ENCODE measurements at regions not wholly inside any gene's neighbourhood (a gene's known extent, or its start where the extent isn't known, plus 50 kb on each side); places are given as distances from the start of the nearest gene placed in this dataset.

- Histone ChIP-seq H3K36me3 (no peaks in the 10 kb centered on the region), H3K27me3 (no peaks in the 10 kb centered on the region), H3K9me3 (no peaks in the 10 kb centered on the region), H3K4me3 (no peak overlapping the region), H3K27ac (no peak overlapping the region), H3K4me1 (no peaks in the 10 kb centered on the region)
- TF ChIP-seq, protein P1, sequence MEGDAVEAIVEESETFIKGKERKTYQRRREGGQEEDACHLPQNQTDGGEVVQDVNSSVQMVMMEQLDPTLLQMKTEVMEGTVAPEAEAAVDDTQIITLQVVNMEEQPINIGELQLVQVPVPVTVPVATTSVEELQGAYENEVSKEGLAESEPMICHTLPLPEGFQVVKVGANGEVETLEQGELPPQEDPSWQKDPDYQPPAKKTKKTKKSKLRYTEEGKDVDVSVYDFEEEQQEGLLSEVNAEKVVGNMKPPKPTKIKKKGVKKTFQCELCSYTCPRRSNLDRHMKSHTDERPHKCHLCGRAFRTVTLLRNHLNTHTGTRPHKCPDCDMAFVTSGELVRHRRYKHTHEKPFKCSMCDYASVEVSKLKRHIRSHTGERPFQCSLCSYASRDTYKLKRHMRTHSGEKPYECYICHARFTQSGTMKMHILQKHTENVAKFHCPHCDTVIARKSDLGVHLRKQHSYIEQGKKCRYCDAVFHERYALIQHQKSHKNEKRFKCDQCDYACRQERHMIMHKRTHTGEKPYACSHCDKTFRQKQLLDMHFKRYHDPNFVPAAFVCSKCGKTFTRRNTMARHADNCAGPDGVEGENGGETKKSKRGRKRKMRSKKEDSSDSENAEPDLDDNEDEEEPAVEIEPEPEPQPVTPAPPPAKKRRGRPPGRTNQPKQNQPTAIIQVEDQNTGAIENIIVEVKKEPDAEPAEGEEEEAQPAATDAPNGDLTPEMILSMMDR (IDR thresholded peaks at IDR 0.05) = no peak
- TF ChIP-seq POLR2A (IDR thresholded peaks at IDR 0.05) (no peak), EP300 (IDR thresholded peaks at IDR 0.05) (no peak), POLR2AphosphoS5 (IDR thresholded peaks at IDR 0.05) (no peak)
- 83 to 100% methylated on average over 2 of the region's 2 CpGs for WGBS, 2 donors (ENCODE audit: low coverage in 1 of 2)
- no peak for ATAC-seq
These were observed 1307.4 kb upstream of the ACVR2A start for GRCh38 chr2:146537477-146537876.

GRCh38 chr2:146532509-146533147 is 1312.2 kb upstream of the ACVR2A start:
- 65 to 69% methylated on average over 3 of the region's 3 CpGs for WGBS, 2 donors (ENCODE audit: low coverage in 1 of 2)
- ATAC-seq = no peak
- Histone ChIP-seq H3K27me3 (no peaks in the 10 kb centered on the region), H3K36me3 (no peaks in the 10 kb centered on the region), H3K27ac (no peak overlapping the region), H3K4me3 (no peak overlapping the region), H3K9me3 (no peaks in the 10 kb centered on the region), H3K4me1 (no peaks in the 10 kb centered on the region)
- TF ChIP-seq EP300 (IDR thresholded peaks at IDR 0.05) (no peak), POLR2A (IDR thresholded peaks at IDR 0.05) (no peak), POLR2AphosphoS5 (IDR thresholded peaks at IDR 0.05) (no peak)
- TF ChIP-seq, protein P1 (IDR thresholded peaks at IDR 0.05) = no peak

DNA sequence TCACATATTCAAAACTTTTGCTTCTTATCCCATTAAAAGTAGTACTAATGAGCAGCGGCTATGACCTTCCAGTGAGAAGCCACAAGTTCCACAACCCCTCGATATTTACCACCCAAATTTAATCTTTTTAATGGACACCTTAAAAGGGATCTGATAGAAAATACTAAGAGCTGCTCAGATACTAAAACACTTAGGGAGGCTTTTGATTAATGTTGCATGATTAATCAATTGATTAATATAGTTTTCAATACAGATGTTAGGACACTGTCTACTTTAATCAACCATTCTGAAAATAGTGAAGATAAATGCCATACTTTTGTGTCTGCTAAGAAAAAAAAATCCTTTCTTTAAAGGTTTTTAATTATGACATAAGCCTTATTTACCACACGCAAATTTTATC is 1312.8 kb upstream of the ACVR2A start:
- no peak overlapping the region for H3K27ac ChIP-seq
- WGBS, 2 donors (ENCODE audit: low coverage in 1 of 2) = 79 to 100% methylated on average over 3 of the region's 3 CpGs

GRCh38 chr2:146530886-146531285 is 1313.9 kb upstream of the ACVR2A start:
- no peak for ATAC-seq
- H3K36me3 ChIP-seq = no peaks in the 10 kb centered on the region
- H3K27me3 ChIP-seq = no peaks in the 10 kb centered on the region
- no peak overlapping the region for H3K4me3 ChIP-seq
- no peaks in the 10 kb centered on the region for H3K9me3 ChIP-seq
- TF ChIP-seq, protein P1 (IDR thresholded peaks at IDR 0.05) = no peak
- TF ChIP-seq EP300 (IDR thresholded peaks at IDR 0.05) = no peak
- TF ChIP-seq POLR2A (IDR thresholded peaks at IDR 0.05) = no peak
- no peak for TF ChIP-seq POLR2AphosphoS5 (IDR thresholded peaks at IDR 0.05)
- H3K27ac ChIP-seq = no peak overlapping the region
- no peaks in the 10 kb centered on the region for H3K4me1 ChIP-seq

More for the DNA sequence above, 1312.8 kb upstream of the ACVR2A start:
- H3K4me3 ChIP-seq = no peak overlapping the region
- H3K27me3 ChIP-seq = no peaks in the 10 kb centered on the region
- TF ChIP-seq, protein P1 (IDR thresholded peaks at IDR 0.05) = no peak
- TF ChIP-seq POLR2A (IDR thresholded peaks at IDR 0.05) = no peak
- no peak for TF ChIP-seq POLR2AphosphoS5 (IDR thresholded peaks at IDR 0.05)
- TF ChIP-seq EP300 (IDR thresholded peaks at IDR 0.05) = no peak
- H3K36me3 ChIP-seq = no peaks in the 10 kb centered on the region
- H3K4me1 ChIP-seq = no peaks in the 10 kb centered on the region
- ATAC-seq = no peak
- H3K9me3 ChIP-seq = no peaks in the 10 kb centered on the region

- Histone ChIP-seq H3K27ac (no peak overlapping the region), H3K4me1 (no peaks in the 10 kb centered on the region), H3K9me3 (no peaks in the 10 kb centered on the region), H3K4me3 (no peak overlapping the region), H3K27me3 (no peaks in the 10 kb centered on the region), H3K36me3 (no peaks in the 10 kb centered on the region)
- ATAC-seq = no peak
- TF ChIP-seq EP300 (IDR thresholded peaks at IDR 0.05) = no peak
- TF ChIP-seq, protein P1 (IDR thresholded peaks at IDR 0.05) = no peak
These were observed 1317.7 kb upstream of the ACVR2A start for GRCh38 chr2:146527166-146527565.
